ENCODE measurements at regions not wholly inside any gene's neighbourhood (a gene's known extent, or its start where the extent isn't known, plus 50 kb on each side); places are given as distances from the start of the nearest gene placed in this dataset.
"Not testable (repeated sequence)": the region's sequence is repeated elsewhere in the genome, so short reads cannot be mapped to it uniquely, and the experiment has no call there.

DNA sequence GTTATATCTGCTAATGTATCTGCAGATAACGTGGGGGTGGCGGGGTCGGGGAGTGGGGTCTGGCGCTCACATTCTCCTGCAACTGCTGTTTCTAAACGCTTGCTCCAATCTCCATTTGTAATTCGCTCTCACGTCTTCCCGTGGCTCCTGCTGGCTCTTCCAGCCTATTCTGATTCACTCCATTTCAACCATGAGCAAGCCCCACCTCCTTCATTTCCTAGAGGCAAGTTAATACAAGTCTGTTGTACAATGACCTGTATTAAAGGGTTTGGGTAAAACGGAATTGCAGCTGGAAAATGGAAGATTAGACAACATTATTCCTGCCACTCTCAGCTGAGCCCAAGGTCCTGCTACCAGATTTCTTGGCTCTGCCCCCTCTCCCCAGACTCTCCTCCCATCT, 132.3 kb downstream of the CSNK2A3 start:
- DNase-seq (ENCODE audit: low read depth, low spot score), result no peak

DNA sequence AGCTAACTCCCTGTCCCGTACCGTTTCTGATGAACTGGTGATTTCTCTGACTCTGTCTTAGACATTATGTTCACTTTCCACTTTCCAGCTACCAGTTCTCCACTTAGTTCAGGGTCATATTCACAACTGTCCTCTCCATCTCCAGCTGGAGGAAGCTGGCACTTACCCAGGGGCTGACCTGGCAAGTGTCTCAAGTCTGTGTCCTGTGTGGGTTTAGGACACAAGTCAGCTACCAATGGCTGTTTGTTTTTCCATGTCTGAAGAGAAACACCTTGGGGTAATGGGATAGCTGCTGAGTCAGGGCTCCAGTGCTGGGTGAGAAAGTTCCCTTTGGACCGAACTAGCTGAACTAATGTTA, 134.4 kb downstream of the CSNK2A3 start:
- DNase-seq (ENCODE audit: low read depth, low spot score), result no peak

DNA sequence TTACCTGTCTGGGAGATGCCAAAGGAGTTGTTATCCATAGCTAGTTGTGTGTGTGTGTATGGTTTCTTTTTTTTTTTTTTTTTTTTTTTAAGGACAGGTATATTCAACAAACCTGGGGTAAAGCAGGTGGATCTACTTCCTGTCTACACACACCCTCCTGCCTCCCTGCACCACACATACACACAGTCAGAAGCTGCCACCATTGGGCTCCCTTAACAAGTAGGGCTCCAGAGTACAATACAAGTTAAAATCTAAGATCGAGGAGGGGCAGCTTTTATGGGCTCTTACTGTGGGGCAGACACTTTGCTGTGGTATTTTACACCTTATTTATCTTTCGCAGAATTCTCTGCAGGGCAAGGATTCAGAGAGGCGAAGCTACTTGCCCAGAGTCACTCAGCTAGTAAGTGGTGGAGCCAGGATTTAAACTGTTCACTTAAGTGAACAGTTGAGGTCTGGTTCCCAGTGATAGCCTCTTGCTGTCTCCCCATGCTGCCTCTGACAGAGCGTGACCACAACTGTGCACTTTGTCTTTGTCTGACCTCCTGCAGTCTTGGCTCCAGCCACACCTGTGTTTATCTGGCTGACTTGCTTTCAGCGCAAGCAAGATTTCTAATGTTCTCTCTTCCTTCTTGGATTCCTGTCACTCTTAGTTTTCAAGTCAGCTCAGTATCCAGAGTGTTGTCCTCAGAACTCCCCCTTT, 135.0 kb downstream of the CSNK2A3 start:
- DNase-seq (ENCODE audit: low read depth, low spot score), result no peak

DNA sequence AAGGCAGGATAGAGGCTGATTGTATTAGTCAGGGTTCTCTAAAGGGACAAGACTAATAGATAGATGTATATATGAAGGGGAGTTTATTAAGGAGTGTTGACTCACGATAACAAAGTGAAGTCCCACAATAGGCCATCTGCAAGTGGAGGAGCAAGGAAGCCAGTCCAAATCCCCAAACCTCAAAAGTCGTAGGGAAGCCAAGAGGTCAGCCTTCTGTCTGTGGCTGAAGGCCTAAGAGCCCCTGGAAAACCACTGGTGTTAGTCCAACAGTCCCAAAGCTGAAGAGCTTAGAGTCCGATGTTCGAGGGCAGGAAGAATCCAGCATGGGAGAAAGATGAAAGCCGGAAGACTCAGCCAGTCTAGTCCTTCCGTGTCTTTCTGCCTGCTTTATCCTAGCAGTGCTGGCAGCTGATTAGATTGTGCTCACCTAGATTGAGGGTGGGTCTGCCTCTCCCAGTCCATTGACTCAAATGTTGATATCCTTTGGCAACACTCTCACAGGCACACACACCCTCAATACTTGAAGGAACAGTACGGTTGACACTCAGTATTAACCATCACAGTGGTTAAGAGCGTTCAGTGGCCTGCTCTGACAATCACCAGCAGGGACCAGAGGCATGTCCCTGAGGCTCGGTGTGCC, 135.6 kb downstream of the CSNK2A3 start:
- no peak for DNase-seq (ENCODE audit: low read depth, low spot score)

DNA sequence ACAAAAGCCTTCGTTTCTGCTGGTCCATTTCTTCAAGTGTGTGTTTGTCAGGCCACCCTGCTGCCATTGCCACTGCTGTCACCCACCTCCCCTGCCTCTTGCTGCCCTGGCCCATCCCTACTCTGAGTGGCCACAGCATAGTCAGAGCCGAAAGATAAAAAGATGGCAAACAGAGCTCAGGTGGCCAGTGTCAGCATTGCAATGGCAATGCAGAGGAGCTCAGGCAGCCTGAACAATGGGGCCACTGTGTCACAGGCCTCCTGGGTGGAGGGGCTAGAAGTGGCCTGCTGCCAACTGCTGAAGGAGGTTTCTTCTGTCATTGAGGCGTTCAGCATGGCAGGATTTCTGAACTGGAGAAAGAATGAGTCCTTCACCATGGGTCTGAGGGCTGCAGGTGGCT, 137.1 kb downstream of the CSNK2A3 start:
- DNase-seq (ENCODE audit: low read depth, low spot score), result no peak

DNA sequence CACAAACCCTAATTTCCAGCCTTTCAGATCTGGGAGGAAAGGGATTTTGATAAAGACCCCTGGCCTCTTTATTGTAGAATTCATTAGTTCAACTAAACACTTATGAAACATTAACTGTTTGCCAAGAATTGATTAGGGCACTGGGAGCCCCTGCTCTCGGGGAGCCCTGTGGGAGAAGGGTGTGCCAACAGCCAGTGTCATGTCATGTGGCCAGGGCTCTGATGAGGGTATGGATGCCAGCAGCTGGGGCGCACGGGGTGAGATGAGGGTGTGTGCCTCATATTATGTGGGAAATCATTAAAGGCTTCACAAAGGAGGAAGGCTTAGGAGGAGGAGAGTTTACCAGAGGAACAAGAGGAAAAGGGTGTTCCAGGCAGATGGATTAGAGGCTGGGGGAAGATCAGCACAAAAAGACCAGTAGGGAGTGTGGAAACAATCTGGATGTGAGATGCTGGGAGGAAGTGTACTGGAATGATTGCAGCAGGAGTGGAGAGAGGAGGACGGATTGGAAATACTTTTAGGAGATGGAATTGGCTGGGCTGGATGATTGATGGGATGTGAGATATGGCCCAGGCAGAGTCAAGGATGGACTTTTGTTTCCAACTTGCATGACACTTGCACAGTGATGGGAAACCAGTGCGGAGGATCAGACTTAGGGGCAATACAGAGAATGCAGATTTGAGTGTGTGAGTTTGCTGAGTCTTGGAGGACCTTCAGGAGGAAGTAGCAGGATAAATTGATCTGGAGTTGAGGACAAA, 137.8 kb downstream of the CSNK2A3 start:
- no peak for DNase-seq (ENCODE audit: low read depth, low spot score)

DNA sequence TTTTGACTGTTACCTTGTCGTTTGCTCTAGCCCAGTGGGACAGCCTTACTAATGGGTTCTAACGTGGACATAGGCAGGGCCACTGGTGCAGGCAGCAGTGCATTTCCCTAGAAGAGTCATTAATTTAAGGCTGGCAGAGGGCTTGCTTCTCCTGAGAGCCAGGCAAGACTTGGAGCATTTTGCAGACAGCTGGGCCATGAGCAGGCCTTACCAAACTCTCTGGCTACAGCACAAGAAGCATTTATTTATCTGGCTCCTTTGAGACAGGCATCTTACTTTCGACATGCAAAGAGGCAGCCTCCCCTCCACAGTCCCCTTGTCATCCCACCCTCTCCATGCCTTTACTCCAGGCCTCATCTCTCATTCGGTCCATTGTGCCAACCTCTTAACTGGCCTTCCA, 139.9 kb downstream of the CSNK2A3 start:
- no peak for DNase-seq (ENCODE audit: low read depth, low spot score)

DNA sequence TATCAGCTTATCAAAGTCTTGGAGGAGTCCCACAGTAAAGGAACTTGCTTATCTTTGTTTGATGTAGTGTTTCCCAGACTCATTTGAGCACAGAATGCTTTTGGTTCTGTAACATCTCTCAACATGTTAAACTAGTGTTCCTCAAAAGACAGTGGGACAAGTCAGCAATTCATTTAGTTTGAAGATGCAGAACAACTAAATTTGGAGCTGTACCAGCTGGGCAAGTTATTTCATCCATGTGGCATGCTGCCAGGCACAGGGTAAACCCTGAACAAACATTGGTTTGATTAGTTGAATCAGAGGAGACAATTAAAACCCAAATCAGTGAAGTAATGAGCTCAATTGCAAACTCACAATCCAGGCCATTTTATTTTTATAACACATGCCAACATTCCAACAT, 141.2 kb downstream of the CSNK2A3 start:
- no peak for DNase-seq (ENCODE audit: low read depth, low spot score)

DNA sequence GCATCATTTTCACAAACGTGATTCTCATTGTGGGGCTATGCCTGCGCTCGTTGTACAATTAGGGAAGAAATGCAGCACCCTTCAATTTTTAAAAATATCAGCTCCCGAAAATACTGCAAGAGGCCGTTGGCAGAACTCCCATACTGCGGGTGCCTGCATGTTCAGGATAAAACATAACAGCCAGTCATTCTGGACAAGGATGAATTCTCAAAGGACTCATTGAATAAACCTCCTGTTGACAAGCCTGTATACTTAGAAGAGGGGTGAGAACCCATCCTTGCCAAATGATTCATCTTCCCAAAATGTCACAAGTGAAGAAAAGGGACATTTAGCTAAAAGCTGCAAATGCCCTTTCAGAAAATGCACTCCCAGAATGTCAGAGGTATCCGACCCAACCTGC, 141.9 kb downstream of the CSNK2A3 start:
- no peak for DNase-seq (ENCODE audit: low read depth, low spot score)

DNA sequence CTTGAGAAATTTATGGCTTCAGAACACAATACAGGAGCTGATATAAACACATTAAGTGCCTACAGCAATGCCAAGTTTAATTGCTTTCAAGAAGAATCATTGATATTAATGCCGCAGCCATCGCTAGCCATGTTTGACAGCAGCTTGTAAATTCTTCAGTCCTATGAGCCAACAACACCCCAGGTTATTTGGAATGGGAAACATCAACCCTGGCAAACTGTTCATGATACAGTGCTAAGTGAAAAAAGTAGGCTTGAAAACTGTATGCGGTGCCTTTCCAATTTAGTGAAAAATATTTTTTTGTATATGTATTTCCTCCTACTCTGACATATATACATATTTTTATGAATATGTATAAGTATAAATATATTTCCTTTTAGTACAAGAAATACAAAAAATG, 142.6 kb downstream of the CSNK2A3 start:
- no peak for DNase-seq (ENCODE audit: low read depth, low spot score)

DNA sequence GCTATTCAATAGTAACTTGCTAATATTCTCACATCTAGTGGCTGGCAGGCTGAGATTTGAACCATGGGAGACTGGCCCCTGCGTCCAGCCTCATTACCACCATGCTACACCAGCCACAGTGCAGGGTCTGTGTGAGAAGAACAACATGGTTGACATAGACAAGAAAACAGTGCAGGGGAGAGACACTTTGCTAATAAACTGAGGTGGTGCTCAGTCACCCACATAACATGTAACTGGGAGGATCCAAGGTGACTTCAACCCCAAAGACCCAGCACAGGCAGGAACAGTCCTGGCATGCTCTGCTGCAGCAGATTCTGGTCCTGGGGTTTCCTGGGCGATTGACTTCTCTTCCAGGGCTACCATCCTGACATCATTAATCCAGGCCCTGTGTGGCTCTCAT, 143.1 kb downstream of the CSNK2A3 start:
- DNase-seq (ENCODE audit: low read depth, low spot score), result no peak

DNA sequence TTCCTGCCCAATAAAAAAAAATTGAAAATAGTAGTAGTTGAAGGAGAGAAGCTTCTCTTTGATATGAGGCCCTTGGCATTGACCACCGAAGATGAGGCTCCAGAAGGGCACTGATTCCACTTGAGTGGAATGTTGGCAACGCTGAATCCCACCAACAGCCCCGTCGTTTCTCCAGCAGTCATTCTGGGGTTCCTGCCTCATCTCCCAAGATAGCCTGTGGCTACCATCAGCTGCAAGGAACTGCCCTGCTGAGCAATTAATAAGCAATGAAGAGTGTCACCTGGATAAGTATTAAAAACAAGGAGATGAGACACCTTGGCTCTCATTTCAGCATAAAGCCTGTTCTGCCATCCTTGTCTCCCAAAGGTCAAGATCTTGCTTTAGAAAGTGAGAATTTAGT, 144.1 kb downstream of the CSNK2A3 start:
- no peak for DNase-seq (ENCODE audit: low read depth, low spot score)

DNA sequence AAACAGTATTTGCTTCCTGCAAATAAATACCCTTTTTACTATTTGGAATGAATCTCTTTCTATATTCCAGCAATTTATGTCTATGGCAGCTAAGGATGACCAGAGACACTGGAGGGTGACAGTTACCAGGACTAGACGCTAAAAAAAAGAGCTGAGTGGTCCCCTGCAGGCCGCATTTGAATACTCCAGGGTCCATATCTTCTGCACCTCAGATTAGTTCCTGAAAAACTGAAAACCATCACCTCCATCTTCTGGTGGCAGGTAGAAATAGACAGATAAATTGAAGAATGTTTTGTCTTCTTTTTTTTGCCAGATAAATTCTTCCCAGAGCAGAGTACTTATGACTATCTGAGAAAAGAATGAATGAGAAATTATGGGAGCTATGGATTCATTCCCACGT, 145.6 kb downstream of the CSNK2A3 start:
- no peak for DNase-seq (ENCODE audit: low read depth, low spot score)

DNA sequence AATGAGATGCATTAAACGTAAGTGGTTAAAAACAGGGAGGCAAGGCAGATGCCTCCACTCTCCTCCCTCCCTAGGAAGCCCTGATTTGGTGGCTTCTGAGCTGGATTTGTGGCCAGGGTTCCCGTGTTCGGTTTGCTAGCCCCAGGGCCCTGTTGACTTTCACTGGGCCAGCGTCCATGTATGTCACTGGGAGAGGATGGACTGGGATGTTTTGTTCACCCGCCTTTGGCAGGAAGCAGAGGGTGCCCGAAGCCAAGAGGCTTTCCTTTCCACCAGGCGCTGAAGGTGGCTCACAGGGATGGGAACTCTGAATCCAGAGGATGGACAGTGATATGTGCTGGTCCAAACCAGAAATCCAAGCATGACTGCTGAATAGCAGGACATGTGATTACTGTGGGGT, 146.6 kb downstream of the CSNK2A3 start:
- DNase-seq (ENCODE audit: low read depth, low spot score), result no peak

DNA sequence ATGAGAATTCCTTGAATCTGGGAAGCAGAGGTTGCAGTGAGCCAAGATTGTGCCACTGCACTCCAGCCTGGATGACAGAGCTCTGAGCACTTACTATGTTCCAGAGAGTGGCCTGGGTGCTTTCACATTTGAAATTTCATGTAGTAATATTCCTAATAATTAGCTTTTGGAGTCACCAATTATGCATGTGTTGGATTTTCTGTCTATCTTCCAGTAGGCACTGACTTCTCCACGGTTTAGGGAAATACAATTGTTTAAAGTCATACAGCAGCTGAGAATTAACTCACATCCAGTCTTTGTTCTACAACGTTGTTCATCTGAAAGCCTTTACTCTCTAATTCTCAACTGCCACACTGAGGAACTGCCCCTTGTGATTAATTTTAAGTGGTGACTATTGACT, 150.2 kb downstream of the CSNK2A3 start:
- no peak for DNase-seq (ENCODE audit: low read depth, low spot score)

DNA sequence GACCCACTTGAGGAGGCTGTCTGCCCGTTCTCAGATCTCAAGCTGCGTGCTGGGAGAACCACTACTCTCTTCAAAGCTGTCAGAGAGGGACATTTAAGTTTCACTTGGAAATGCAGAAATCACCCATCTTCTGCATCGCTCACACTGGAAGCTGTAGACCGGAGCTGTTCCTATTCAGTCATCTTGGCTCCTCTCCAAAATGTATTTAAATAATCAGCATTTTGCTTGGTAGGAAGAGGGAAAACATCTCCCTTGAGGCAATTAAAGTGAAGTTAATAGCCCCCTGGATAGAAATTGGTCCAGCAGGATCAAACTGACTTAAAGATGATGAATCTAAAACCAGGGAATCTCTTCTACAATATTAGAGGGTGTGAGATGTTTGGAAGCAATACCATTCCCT, 151.7 kb downstream of the CSNK2A3 start:
- DNase-seq (ENCODE audit: low read depth, low spot score), result not testable (repeated sequence)

DNA sequence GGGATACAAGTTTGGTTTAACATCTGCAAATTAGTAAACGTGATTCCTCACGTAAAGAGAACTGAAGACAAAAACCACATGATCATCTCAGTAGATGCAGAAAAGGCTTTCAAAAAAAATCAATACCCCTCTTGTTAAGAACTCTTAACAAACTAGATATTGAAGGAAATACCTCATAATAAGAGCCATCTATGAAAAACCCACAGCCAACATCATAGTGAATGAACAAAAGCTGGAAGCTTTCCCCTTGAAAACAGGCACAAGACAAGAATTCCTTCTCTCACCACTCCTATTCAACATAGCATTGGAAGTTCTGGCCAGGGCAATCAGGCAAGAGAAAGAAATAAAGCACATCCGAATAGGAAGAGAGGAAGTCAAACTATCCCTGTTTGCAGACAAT, 160.5 kb downstream of the CSNK2A3 start:
- no peak for DNase-seq (ENCODE audit: low read depth, low spot score)

DNA sequence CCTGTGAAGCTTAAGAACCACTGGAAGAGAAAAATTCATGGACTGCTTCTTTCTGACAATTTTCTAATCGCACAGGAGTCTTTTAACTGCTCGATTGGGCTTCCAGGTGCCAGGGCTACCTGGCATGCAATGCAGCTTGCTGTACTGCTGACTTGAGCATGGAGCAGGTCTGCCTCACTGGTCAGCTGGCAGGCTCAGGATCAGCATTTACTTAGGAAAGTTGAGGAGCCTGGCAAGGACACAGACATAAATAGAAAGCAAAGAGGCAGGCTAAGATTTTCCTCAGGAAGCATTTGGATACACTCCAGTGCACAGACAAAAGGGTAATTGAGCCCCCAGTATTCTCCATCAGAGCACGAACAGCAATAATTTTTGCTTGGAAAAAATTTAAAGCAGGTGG, 163.5 kb downstream of the CSNK2A3 start:
- DNase-seq (ENCODE audit: low read depth, low spot score), result no peak

DNA sequence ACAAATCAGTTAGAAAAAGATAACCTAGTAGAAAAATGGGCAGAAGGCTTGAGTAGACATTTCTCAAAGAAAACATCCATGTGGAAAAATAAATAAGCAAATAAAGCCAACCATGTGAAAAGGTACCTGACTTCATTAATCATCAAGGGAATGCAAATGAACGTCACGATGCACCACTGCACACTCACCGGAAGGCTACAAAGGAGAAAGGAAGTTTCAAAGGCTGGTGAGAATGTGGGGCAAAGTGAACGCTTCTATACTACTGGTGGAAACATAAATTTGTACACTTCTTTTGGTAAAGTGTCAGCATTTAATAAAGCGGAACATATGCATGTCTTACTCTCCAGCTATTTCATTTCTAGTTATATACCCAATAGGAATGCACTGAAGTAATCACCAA, 166.8 kb downstream of the CSNK2A3 start:
- DNase-seq (ENCODE audit: low read depth, low spot score), result no peak

DNA sequence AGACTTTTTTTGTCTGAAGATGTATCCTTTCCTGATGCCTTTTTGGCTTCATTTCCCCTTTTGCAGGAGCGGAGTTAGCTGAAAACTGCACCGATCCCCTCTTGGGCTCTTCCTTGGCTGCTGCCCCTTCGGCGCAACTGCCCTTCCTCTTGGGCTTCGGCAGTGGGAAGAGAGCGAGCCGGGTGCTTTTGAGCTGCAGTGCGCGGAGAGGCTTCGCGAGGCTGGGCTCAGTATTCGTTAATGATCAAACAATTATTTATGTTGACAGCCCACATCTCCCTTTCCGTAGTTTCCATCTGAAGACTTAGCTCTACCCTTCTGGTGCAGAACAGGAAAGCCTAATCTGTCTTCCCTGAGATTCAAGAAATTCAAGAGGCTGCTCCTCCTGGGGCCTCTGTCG, 170.8 kb downstream of the CSNK2A3 start:
- DNase-seq (ENCODE audit: low read depth, low spot score), result no peak

DNA sequence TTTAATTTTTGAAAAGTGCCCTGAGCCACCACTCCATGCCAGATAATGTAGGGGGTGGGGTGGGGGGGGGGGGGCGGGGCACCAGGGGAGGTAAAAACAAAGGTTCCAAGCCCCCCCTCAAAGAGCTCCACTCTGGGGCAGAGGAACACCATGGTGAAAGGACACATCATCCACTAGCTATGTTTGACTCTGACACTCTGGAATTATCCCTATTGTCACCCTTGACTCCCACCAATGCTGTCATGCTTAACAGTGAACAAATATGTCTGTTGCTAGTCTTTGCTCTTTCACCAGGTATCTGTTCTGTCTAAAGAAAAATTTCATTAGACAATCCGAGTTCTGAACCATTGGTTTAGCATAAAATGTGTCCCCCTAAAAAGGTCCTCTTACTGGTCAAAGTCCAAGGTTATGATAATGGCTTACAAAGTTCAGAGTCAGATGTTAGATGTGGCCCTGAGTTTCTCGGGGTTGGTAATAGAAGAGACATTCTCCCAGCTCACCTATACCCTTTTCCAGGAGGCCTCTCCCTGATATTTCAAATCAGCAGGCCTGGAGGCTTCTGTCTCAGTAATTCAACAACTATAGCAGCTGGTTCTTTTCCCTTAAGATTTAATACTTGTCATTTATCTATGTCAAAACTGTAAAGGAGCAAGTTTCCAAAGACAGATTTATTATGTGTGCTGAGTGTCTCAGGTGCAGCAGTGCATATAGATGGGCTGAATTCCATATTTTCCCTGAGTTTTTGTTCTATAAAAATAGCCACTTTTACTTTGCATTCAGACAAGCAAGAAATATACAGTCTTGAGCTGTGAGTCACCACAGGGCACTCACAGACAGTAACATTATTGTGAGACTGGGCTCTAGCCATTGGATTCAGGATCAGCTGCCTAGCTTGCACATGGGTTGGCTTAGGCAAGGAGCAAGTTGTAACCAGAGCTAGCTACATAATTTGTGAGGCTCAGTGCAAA, 174.1 kb downstream of the CSNK2A3 start:
- DNase-seq (ENCODE audit: low read depth, low spot score), result no peak
